ENCODE measurements at regions not wholly inside any gene's neighbourhood (a gene's known extent, or its start where the extent isn't known, plus 50 kb on each side); places are given as distances from the start of the nearest gene placed in this dataset.

DNA sequence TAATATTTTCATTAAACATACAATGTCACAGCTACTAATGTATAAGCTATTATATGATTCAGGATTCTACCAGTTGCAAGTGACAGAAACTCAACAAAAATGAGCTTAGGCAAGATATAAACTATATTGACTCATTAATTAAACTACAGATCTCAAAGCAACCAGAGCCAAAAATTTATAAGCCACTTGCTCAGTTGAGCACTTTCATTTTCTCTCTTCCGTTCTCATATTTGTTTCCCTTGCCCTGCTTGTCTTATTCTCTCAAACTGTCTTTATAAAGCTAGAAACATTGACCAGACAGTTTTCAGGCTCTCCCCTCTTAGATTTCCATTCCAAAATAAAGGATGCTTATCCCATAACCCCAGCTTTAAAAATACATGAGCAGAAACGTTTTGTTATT, 60.2 kb upstream of the DGKB start:
- Histone ChIP-seq H3K27me3 (ENCODE audit: control insufficient read depth in 1 of 2, insufficient read depth in 2 of 2, low read length in 2 of 2) (no peaks in the 10 kb centered on the region), H3K27ac (ENCODE audit: low read depth in 1 of 2, low read length in 2 of 2) (no peak overlapping the region), H3K4me3 (ENCODE audit: low read length) (no peak overlapping the region), H3K9me3 (ENCODE audit: control insufficient read depth in 1 of 2, insufficient read depth in 1 of 2, low read length in 2 of 2) (no peaks in the 10 kb centered on the region), H3K4me1 (ENCODE audit: insufficient read depth, low read length) (no peaks in the 10 kb centered on the region), H3K36me3 (ENCODE audit: insufficient read depth, low read length) (no peaks in the 10 kb centered on the region)
- H3K27me3 Mint-ChIP-seq, result no peaks in the 10 kb centered on the region
- DNase-seq, result no peak
- CTCF ChIA-PET, result no interaction called here
- POLR2A ChIA-PET, result no interaction called here
- no peak for ATAC-seq (ENCODE audit: poor library complexity)
- no peak for TF ChIP-seq CTCF (IDR thresholded peaks at IDR 0.05)
- H3K27ac Mint-ChIP-seq, result no peak overlapping the region
- H3K4me3 Mint-ChIP-seq, result no peak overlapping the region
- H3K4me1 Mint-ChIP-seq (ENCODE audit: low read depth), result no peaks in the 10 kb centered on the region
- H3K9me3 Mint-ChIP-seq, result no peaks in the 10 kb centered on the region
- H3K36me3 Mint-ChIP-seq (ENCODE audit: low read depth), result no peaks in the 10 kb centered on the region
- intact Hi-C loops (cut with DNase I, micrococcal nuclease), result no loop called here

- intact Hi-C loops (cut with DNase I, micrococcal nuclease), result no loop called here
- H3K27me3 Mint-ChIP-seq, result no peaks in the 10 kb centered on the region
- H3K9me3 Mint-ChIP-seq, result peaks cover 3% of the 10 kb centered on the region
- Histone ChIP-seq H3K9me3 (ENCODE audit: control insufficient read depth in 1 of 2, insufficient read depth in 1 of 2, low read length in 2 of 2) (no peaks in the 10 kb centered on the region), H3K4me1 (ENCODE audit: insufficient read depth, low read length) (no peaks in the 10 kb centered on the region), H3K27me3 (ENCODE audit: control insufficient read depth in 1 of 2, insufficient read depth in 2 of 2, low read length in 2 of 2) (no peaks in the 10 kb centered on the region), H3K27ac (ENCODE audit: low read depth in 1 of 2, low read length in 2 of 2) (no peak overlapping the region), H3K4me3 (ENCODE audit: low read length) (no peak overlapping the region), H3K36me3 (ENCODE audit: insufficient read depth, low read length) (no peaks in the 10 kb centered on the region)
- DNase-seq (no peak), ATAC-seq (ENCODE audit: poor library complexity) (no peak)
- no peak for TF ChIP-seq CTCF (IDR thresholded peaks at IDR 0.05)
- CTCF ChIA-PET, result no interaction called here
- no peak overlapping the region for H3K4me3 Mint-ChIP-seq
- no peaks in the 10 kb centered on the region for H3K4me1 Mint-ChIP-seq (ENCODE audit: low read depth)
- no peaks in the 10 kb centered on the region for H3K36me3 Mint-ChIP-seq (ENCODE audit: low read depth)
- POLR2A ChIA-PET, result no interaction called here
- H3K27ac Mint-ChIP-seq, result no peak overlapping the region
These were observed 58.2 kb upstream of the DGKB start for GRCh38 chr7:14960721-14961120.

GRCh38 chr7:14959339-14959738, 56.8 kb upstream of the DGKB start:
- DNase-seq (no peak), ATAC-seq (ENCODE audit: poor library complexity) (no peak)
- Mint-ChIP-seq H3K36me3 (ENCODE audit: low read depth) (no peaks in the 10 kb centered on the region), H3K4me1 (ENCODE audit: low read depth) (no peaks in the 10 kb centered on the region), H3K4me3 (no peak overlapping the region), H3K27ac (no peak overlapping the region), H3K9me3 (peaks cover 3% of the 10 kb centered on the region), H3K27me3 (no peaks in the 10 kb centered on the region)
- ChIA-PET POLR2A (no interaction called here), CTCF (no interaction called here)
- Histone ChIP-seq H3K4me3 (ENCODE audit: low read length) (no peak overlapping the region), H3K27me3 (ENCODE audit: control insufficient read depth in 1 of 2, insufficient read depth in 2 of 2, low read length in 2 of 2) (no peaks in the 10 kb centered on the region), H3K9me3 (ENCODE audit: control insufficient read depth in 1 of 2, insufficient read depth in 1 of 2, low read length in 2 of 2) (no peaks in the 10 kb centered on the region), H3K4me1 (ENCODE audit: insufficient read depth, low read length) (no peaks in the 10 kb centered on the region), H3K27ac (ENCODE audit: low read depth in 1 of 2, low read length in 2 of 2) (no peak overlapping the region), H3K36me3 (ENCODE audit: insufficient read depth, low read length) (no peaks in the 10 kb centered on the region)
- TF ChIP-seq CTCF (IDR thresholded peaks at IDR 0.05), result no peak
- intact Hi-C loops (cut with DNase I, micrococcal nuclease), result no loop called here

All from CD4-positive, alpha-beta T cell (primary cell).